HEK293 (cell line): ENCODE measurements at regions not wholly inside any gene's neighbourhood (a gene's known extent, or its start where the extent isn't known, plus 50 kb on each side); places are given as distances from the start of the nearest gene placed in this dataset.

Source experiments
- CTCF ChIA-PET: fragments of 350-600 bp; formaldehyde crosslinking; extraction: SDS; loops from one replicate; lab custom pipeline; 2021; ENCODE audit warnings: antibody characterized with exemption; lab: Yijun Ruan, JAX
- POLR2A ChIA-PET: fragments of 300-600 bp; formaldehyde crosslinking; extraction: SDS; loops from one replicate; lab custom pipeline; 2020; ENCODE audit warnings: antibody characterized with exemption, inconsistent platforms; lab: Yijun Ruan, JAX
- H3K27ac ChIP-seq: fragments of 200-500 bp; sonication (Bioruptor generic); 2 replicates; pipeline ENCODE4 v1.5.1; 2014; ENCODE audit warnings: low read depth, low read length, control low read depth, inconsistent platforms; ENCODE audit errors: extremely low read depth
- H3K36me3 ChIP-seq, 2 experiments: fragments of 200-500 bp in 1 of 2; sonication (Bioruptor generic) in 1 of 2; 1 replicate in 1 of 2; 2 replicates in 1 of 2; pipeline ENCODE4 v1.5.1; 2014 to 2017; ENCODE audit warnings: inconsistent platforms in 2 of 2, low read length in 2 of 2; ENCODE audit not compliant: control insufficient read depth in 2 of 2, insufficient read depth in 1 of 2
- H3K4me1 ChIP-seq: fragments of 200-500 bp; sonication (Bioruptor generic); 2 replicates; pipeline ENCODE4 v1.5.1; 2014; ENCODE audit warnings: mild to moderate bottlenecking, low read length, inconsistent platforms; ENCODE audit not compliant: control insufficient read depth, insufficient read depth
- H3K4me3 ChIP-seq: 2 replicates; pipeline ENCODE4 v1.5.1; 2011; ENCODE audit warnings: low read depth, mild to moderate bottlenecking, control low read depth, low read length, moderate library complexity
- H3K9me3 ChIP-seq: fragments of 200-500 bp; sonication (Bioruptor generic); 2 replicates; pipeline ENCODE4 v1.5.1; 2014; ENCODE audit warnings: low read depth, low read length, inconsistent platforms; ENCODE audit not compliant: control insufficient read depth, insufficient read depth
- WT1 ChIP-seq: fragments of 450-650 bp; formaldehyde crosslinking; IDR thresholded peaks from 2 replicates; pipeline ENCODE4 v1.5.1; 2016; ENCODE audit warnings: missing biosample characterization, missing genetic modification characterization
- ZBTB49 ChIP-seq: fragments of 450-650 bp; formaldehyde crosslinking; IDR thresholded peaks from 2 replicates; pipeline ENCODE4 v1.5.1; 2016; ENCODE audit warnings: missing biosample characterization, missing genetic modification characterization, low read depth
- ZNF114 ChIP-seq: fragments of 450-650 bp; formaldehyde crosslinking; IDR thresholded peaks from 2 replicates; pipeline ENCODE4 v1.5.0; 2017; ENCODE audit warnings: missing biosample characterization, missing genetic modification characterization
- ZNF174 ChIP-seq: fragments of 450-650 bp; formaldehyde crosslinking; IDR thresholded peaks from 2 replicates; pipeline ENCODE4 v1.5.0; 2017; ENCODE audit warnings: missing biosample characterization, mild to moderate bottlenecking, missing genetic modification characterization
- ZNF184 ChIP-seq: fragments of 450-650 bp; IDR thresholded peaks from 2 replicates; pipeline ENCODE4 v1.5.1; 2018; ENCODE audit warnings: missing biosample characterization, mild to moderate bottlenecking, missing genetic modification characterization
- ZNF214 ChIP-seq: fragments of 450-650 bp; formaldehyde crosslinking; IDR thresholded peaks from 2 replicates; pipeline ENCODE4 v1.5.1; 2017; ENCODE audit warnings: missing biosample characterization, mild to moderate bottlenecking, missing genetic modification characterization, borderline replicate concordance
- ZNF221 ChIP-seq: fragments of 450-650 bp; formaldehyde crosslinking; IDR thresholded peaks from 2 replicates; pipeline ENCODE4 v1.5.1; 2017; ENCODE audit warnings: missing biosample characterization, missing genetic modification characterization, borderline replicate concordance
- ZNF426 ChIP-seq: fragments of 450-650 bp; formaldehyde crosslinking; IDR thresholded peaks from 2 replicates; pipeline ENCODE4 v1.5.1; 2017; ENCODE audit warnings: missing biosample characterization, missing genetic modification characterization, mild to moderate bottlenecking, inconsistent platforms, moderate library complexity
- ZNF433 ChIP-seq: fragments of 450-650 bp; formaldehyde crosslinking; IDR thresholded peaks from 2 replicates; pipeline ENCODE4 v1.5.1; 2016; ENCODE audit warnings: missing biosample characterization, missing genetic modification characterization, low read depth
- ZNF449 ChIP-seq: fragments of 450-650 bp; formaldehyde crosslinking; IDR thresholded peaks from 2 replicates; pipeline ENCODE4 v1.5.1; 2017; ENCODE audit warnings: missing biosample characterization, mild to moderate bottlenecking, missing genetic modification characterization, moderate library complexity
- ZNF48 ChIP-seq: fragments of 450-650 bp; formaldehyde crosslinking; IDR thresholded peaks from 2 replicates; pipeline ENCODE4 v1.5.1; 2016; ENCODE audit warnings: missing biosample characterization, missing genetic modification characterization
- ZNF501 ChIP-seq: fragments of 450-650 bp; formaldehyde crosslinking; IDR thresholded peaks from 2 replicates; pipeline ENCODE4 v1.5.1; 2016; ENCODE audit warnings: missing biosample characterization, missing genetic modification characterization
- ZNF529 ChIP-seq: fragments of 450-650 bp; formaldehyde crosslinking; IDR thresholded peaks from 2 replicates; pipeline ENCODE4 v1.5.1; 2017; ENCODE audit warnings: missing genetic modification characterization, missing biosample characterization; ENCODE audit not compliant: insufficient replicate concordance
- ZNF530 ChIP-seq: fragments of 450-650 bp; formaldehyde crosslinking; IDR thresholded peaks from 2 replicates; pipeline ENCODE4 v1.5.1; 2016; ENCODE audit warnings: low read depth, missing biosample characterization, missing genetic modification characterization
- ZNF623 ChIP-seq: fragments of 450-650 bp; formaldehyde crosslinking; IDR thresholded peaks from 2 replicates; pipeline ENCODE4 v1.5.1; 2016; ENCODE audit warnings: missing biosample characterization, missing genetic modification characterization
- ZNF747 ChIP-seq: fragments of 450-650 bp; formaldehyde crosslinking; IDR thresholded peaks from 2 replicates; pipeline ENCODE4 v1.5.1; 2016; ENCODE audit warnings: missing biosample characterization, missing genetic modification characterization
- ZNF791 ChIP-seq: fragments of 450-650 bp; formaldehyde crosslinking; IDR thresholded peaks from 2 replicates; pipeline ENCODE4 v1.5.1; 2016; ENCODE audit warnings: missing biosample characterization, missing genetic modification characterization
- ZSCAN18 ChIP-seq: fragments of 450-650 bp; formaldehyde crosslinking; IDR thresholded peaks from 2 replicates; pipeline ENCODE4 v1.5.1; 2016; ENCODE audit warnings: missing biosample characterization, missing genetic modification characterization

GRCh38 chr2:31811482-31811881 lies 199.3 kb downstream of the MEMO1 start:
- ChIA-PET POLR2A (no interaction called here), CTCF (no interaction called here)
- Histone ChIP-seq H3K36me3 (no peaks in the 10 kb centered on the region), H3K27ac (no peak overlapping the region)
- TF ChIP-seq ZNF433 (tag by site-specific recombination) = no peak
- no peak for TF ChIP-seq ZNF184 (tag by site-specific recombination)
- TF ChIP-seq WT1 (tag by site-specific recombination) = no peak
- no peak for TF ChIP-seq ZNF791 (tag by site-specific recombination)
- TF ChIP-seq ZBTB49 (tag by site-specific recombination) = no peak
- TF ChIP-seq ZNF426 (tag by site-specific recombination) = no peak
- TF ChIP-seq ZSCAN18 (tag by site-specific recombination) = no peak
- no peak for TF ChIP-seq ZNF48 (tag by site-specific recombination)
- no peak for TF ChIP-seq ZNF174 (tag by site-specific recombination)
- TF ChIP-seq ZNF214 (tag by site-specific recombination) = no peak
- TF ChIP-seq ZNF529 (tag by site-specific recombination) = no peak
- TF ChIP-seq, all 188 proteins: peak for 0
- Histone ChIP-seq H3K4me3 (no peak overlapping the region), H3K4me1 (no peaks in the 10 kb centered on the region), H3K9me3 (no peaks in the 10 kb centered on the region)

GRCh38 chr2:31810200-31810917 lies 200.4 kb downstream of the MEMO1 start:
- H3K9me3 ChIP-seq = no peaks in the 10 kb centered on the region
- H3K36me3 ChIP-seq = no peaks in the 10 kb centered on the region
- H3K4me3 ChIP-seq = no peak overlapping the region
- TF ChIP-seq ZNF221 (tag by site-specific recombination) = no peak
- no peak for TF ChIP-seq ZNF501 (tag by site-specific recombination)
- TF ChIP-seq ZNF623 (tag by site-specific recombination) = no peak
- TF ChIP-seq ZNF530 = no peak
- no peak for TF ChIP-seq ZNF449 (tag by site-specific recombination)
- no peak for TF ChIP-seq ZNF114
- no peak for TF ChIP-seq ZNF48 (tag by site-specific recombination)
- TF ChIP-seq ZNF747 = no peak
- no peak for TF ChIP-seq WT1 (tag by site-specific recombination)
- no peak overlapping the region for H3K27ac ChIP-seq
- ChIA-PET CTCF (no interaction called here), POLR2A (no interaction called here)
- no peaks in the 10 kb centered on the region for H3K4me1 ChIP-seq
